NCI-H1105 treated with DMSO at 0.1 percent for 48 hours (cell line): ENCODE measurements at regions not wholly inside any gene's neighbourhood (a gene's known extent, or its start where the extent isn't known, plus 50 kb on each side); places are given as distances from the start of the nearest gene placed in this dataset.

Source experiments
- DNase-seq: peaks from one replicate; lab custom pipeline; 2025; lab: John Stamatoyannopoulos, UW

- DNase-seq = no peak
Observed at GRCh38 chr5:166302166-166302565, 1989.3 kb upstream of the WWC1 start.

DNA sequence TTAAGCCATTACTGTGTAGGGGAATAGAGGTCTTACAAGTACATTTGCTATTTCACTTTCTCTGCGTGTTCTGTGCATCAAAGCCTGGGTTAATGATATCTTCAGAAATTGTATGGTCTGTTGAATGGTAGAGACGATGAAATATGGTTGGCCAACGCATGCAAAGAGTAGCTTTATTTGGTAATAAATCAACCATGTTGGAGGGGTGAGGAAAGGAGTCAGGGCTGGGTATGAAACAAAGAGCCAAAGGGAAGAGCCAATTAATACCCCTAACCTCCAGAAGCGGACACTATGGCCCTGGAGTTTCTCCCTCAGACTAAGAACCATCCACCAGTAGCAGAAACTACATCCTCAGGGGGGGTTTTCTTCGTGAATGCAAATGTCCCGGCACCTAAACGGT is 1974.0 kb upstream of the WWC1 start:
- no peak for DNase-seq

DNA sequence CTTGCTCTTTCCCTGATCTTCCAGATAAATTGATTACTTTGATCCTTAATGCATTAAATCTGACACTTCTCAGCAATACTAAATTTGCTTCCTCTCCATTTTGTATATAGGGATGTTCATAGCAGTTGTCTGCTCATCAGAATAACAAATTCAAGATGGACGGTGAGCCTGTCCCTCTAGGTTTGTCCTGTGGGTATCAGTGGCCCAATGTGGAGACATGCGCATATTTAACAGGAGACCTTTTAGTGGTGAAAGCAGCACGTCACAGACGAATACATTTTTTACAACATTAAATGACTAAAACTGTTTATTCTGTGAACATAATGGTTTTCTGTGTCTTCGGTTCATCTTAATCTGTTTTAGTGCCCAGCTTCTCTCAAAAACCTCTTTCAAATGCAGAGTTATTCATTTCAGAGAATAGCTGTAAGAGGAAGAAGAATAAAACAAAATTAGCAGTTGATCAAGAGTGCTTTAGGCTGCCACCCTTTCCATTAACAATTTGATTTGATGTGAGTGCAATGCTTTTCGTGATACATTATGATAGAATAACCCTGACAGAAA is 1970.4 kb upstream of the WWC1 start:
- no peak for DNase-seq

DNA sequence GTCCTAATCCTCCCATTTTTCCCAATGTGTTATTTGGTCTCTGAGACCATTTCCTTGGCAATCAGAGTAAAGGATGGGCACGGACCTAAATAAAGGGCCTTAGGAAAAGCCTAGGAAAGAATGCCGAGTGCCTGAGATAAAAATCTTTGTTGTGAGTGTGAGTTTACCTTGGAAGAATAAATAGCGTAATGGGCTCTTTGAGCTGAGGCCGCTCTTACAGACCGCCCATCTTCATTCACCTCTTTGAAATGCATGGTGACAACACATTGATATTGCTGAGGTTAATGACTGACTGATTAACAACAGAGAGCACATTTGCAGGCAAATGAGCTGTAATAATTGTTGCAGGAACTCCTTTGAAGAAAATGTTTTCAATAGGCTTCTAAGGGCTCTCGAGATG is 1967.1 kb upstream of the WWC1 start:
- no peak for DNase-seq

DNA sequence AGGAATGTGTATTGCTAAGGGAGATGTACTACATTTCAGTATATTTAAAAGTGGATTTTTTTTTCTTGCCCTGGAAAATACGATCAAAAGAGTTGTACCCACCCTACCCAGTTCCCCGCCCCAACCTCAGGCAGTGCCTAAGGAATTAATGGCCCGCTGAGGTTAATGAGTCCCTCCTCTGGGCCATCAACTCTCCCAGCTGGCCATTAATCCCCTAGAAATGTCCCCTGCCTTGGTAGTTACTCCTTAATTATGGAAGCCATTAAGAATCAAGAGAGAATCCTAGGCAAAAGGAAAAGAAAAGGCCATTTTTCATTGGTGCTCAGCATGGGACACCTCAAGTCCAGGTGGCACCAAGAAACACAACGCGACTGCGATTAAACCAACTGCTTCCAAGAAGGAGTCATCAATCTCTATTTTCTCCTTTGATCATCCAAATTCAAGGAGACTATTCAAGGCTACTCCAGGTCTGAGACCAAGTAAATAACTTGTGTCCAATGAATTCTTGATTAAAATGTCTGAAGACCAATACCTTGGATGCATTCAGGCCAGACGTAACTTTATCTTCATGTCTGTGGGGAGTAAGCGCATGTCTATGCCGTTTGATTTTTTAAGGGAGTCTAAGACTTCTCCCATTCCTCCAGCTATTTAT is 1962.2 kb upstream of the WWC1 start:
- no peak for DNase-seq

GRCh38 chr5:166330036-166330435 is 1961.4 kb upstream of the WWC1 start:
- no peak for DNase-seq

DNA sequence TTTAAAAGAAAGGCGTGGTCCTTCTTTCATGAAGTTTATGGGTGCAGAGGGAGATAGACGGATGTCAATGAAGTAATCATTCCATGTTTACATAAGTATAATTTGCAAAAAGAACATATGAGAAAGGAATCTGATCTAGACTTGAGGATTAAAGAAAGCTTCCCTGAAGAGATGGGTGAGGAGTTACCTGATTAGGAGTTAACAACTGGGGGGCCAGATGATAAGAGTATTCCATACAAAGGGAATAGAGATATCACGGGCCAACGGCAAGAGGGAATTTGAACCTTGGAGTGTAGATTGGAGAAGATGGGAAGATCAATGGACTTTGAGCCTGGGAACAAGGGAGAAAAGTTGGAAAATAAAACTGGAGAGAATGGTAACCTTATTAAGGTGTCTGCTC is 1959.9 kb upstream of the WWC1 start:
- no peak for DNase-seq

GRCh38 chr5:166338801-166339200 is 1952.6 kb upstream of the WWC1 start:
- no peak for DNase-seq

GRCh38 chr5:166340039-166340438 is 1951.4 kb upstream of the WWC1 start:
- DNase-seq = no peak

DNA sequence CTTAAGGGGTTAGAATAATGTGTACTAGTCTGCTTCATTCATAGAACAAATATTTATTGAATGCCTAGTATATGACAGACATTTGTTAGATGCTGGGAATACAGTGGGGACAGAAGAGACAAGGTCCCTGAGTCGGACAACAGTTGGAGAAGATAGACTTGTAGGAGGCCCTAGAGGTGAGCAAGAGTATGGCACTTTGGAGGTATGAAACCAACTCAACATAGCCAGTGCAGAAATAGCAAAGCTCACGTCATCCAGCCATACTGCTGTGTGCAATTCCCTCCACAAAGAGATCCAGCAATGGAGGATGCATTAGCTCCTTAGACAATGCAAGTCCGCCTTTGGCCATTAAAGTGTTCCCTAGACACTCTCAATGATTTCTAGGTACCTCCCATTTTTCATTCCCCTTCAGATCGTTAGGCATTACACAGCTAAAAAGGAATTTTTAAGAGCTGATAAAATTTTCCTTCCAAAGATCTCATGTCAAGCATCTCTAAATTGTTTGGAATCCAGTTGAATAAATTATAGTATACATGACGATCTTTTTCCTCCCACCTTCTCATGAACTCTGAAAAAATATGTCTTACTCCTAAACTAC is 1949.6 kb upstream of the WWC1 start:
- DNase-seq = no peak

GRCh38 chr5:166342402-166342801 is 1949.0 kb upstream of the WWC1 start:
- DNase-seq = no peak

DNA sequence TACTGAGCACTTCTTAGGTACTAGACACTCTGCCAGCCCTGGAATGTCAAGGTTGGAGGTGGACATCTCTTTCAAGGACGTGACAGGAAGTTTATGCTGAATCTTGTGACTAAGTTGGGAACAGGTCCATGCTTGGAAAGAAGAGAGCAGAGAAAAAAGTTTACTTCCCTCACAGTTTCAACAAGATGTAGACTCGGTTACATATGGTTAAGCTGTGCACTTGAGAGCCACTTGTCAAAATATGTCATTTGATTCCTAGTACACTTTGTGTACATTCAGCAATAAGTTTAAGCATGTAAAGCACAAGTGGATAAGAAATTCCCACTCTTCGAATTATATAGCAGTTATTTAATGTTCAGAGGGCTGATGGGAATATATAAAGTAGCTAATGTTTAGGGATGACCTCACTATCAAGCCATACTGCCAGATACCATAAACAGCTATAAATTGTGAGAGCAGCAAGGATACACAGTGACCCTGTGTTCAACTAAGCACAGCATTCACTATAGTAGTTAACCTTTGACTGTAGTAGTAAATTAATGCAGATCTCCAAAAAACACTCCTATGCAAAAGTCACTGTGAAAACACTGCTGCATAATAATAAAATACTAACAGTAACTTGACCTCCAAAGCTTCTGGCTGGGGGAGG is 1944.6 kb upstream of the WWC1 start:
- no peak for DNase-seq

- DNase-seq = no peak
Observed at GRCh38 chr5:166349046-166349445, 1942.4 kb upstream of the WWC1 start.

GRCh38 chr5:166353580-166353979 is 1937.9 kb upstream of the WWC1 start:
- DNase-seq = no peak

DNA sequence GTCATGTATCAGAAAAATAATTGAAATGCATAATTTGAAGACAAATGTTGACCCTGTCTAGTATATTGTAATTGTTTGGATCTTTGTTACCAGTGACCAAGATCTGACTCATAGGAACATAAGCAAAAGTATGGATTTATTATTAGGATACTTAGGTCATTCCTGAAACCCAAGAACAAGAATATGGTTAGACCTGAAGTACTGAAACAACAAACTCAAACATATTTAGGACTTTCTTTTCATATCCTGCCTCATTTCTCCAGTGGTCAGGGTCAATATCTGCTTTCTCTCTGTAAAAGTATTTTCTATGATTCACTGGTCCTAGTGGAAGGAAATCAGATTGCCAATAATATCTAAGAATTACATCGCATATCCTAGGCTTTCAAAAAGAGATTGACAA is 1937.1 kb upstream of the WWC1 start:
- no peak for DNase-seq

DNA sequence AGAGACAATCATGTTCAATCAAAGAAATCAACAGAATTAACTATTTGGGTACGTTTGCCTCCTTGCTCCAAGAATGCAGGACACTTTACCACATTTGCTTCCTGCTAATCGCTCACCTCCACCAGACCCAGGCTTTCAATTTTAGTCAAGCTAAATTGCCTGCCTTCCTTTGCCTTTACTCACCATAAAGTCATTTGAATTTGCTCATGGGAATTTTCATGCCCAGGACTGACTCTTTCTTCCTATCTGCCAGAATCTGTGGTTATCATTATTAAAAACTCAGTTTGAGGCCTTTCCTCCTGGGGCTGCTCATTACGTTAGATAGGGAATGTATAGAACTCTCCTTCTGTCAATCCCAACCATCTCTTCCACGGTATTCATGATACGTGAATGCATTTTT is 1935.3 kb upstream of the WWC1 start:
- DNase-seq = no peak

DNA sequence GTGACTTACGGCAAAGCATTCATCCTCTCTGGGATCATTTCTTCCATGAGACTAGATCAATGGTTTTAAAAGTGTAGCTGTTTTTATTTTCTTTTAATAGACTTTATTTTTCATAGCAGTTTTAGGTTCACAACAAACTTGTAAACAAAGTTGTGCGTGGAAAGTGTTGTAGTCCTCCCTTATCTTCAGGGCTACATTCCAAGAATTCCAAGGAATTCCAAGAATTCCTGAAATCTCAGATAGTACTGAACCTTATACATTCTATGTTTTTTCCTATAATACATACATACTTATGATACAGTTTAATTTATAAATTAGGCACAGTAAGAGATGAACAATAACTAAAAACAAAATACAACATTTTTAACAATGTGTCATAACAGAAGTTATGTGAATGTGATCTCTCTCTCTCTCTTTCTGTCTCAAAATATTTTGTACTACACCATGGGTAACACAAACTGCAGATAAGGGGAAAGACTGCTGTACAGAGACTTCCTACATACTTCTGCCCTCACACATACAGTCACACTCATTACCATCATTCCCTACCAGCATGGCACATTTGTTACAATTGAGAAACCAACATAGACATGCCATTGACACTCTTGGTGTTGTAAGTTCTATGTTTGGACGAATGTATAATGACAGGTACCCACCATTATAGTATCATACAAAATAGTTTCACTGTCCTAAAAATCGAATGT is 1933.2 kb upstream of the WWC1 start:
- DNase-seq = no peak

GRCh38 chr5:166363087-166363760 is 1928.2 kb upstream of the WWC1 start:
- DNase-seq = no peak

GRCh38 chr5:166365164-166365563 is 1926.3 kb upstream of the WWC1 start:
- DNase-seq = no peak

- no peak for DNase-seq
Observed at GRCh38 chr5:166367391-166367790, 1924.1 kb upstream of the WWC1 start.

GRCh38 chr5:166369346-166369745 is 1922.1 kb upstream of the WWC1 start:
- DNase-seq = no peak

GRCh38 chr5:166369807-166370206 is 1921.6 kb upstream of the WWC1 start:
- DNase-seq = no peak
